ENCODE measurements at regions not wholly inside any gene's neighbourhood (a gene's known extent, or its start where the extent isn't known, plus 50 kb on each side); places are given as distances from the start of the nearest gene placed in this dataset.

DNA sequence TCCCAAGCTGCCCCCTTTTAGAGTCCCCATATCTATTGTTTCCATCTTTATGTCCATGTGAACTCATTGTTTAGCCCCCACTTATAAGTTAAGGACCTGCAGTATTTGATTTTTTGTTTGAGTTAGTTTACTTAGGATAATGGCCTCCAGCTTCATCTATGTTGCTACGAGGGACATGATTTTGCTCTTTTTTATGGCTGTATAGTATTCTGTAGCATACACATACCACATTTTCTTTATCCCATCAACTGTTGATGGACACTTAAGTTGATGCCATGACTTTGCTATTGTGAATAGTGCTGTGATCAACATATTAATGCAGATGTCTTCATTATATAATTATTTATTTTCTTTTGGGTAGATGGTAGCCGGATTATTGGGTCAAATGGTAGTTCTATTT, 576.9 kb downstream of the ANKRD7 start:
- Histone ChIP-seq H3K27ac (ENCODE audit: low read length) (no peak overlapping the region), H3K36me3 (ENCODE audit: control insufficient read depth in 1 of 2, insufficient read depth in 2 of 2, low read length in 2 of 2) (no peaks in the 10 kb centered on the region), H3K9me3 (ENCODE audit: control insufficient read depth in 1 of 2, low read length in 2 of 2) (no peaks in the 10 kb centered on the region)

DNA sequence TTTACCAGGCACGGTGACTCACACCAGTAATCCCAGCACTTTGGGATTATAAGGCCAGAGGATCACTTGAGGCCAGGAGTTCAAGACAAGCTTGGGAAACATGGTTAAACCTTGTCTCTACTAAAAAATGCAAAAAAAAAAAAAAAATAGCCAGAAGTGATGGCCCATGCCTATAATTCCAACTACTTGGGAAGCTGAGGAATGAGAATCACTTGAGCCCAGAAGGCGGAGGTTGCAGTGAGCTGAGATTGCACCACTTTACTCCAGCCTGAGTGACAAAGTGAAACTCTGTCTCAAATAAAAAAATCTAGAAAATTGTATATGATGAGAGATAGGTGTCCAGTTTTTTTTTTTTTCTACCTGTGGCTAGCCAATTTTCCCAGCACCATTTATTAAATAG, 578.2 kb downstream of the ANKRD7 start:
- no peak overlapping the region for H3K27ac ChIP-seq (ENCODE audit: low read length)
- H3K4me3 ChIP-seq (ENCODE audit: low read depth in 1 of 2, low read length in 2 of 2), result no peak overlapping the region
- no peaks in the 10 kb centered on the region for H3K4me1 ChIP-seq (ENCODE audit: control insufficient read depth in 1 of 2, insufficient read depth in 2 of 2, low read length in 2 of 2)
- H3K27me3 ChIP-seq (ENCODE audit: low read depth, low read length), result no peaks in the 10 kb centered on the region
- no peaks in the 10 kb centered on the region for H3K36me3 ChIP-seq (ENCODE audit: control insufficient read depth in 1 of 2, insufficient read depth in 2 of 2, low read length in 2 of 2)
- H3K9me3 ChIP-seq (ENCODE audit: control insufficient read depth in 1 of 2, low read length in 2 of 2), result no peaks in the 10 kb centered on the region

More for the DNA sequence above, 576.9 kb downstream of the ANKRD7 start:
- no peaks in the 10 kb centered on the region for H3K27me3 ChIP-seq (ENCODE audit: low read depth, low read length)
- no peaks in the 10 kb centered on the region for H3K4me1 ChIP-seq (ENCODE audit: control insufficient read depth in 1 of 2, insufficient read depth in 2 of 2, low read length in 2 of 2)
- no peak overlapping the region for H3K4me3 ChIP-seq (ENCODE audit: low read depth in 1 of 2, low read length in 2 of 2)

DNA sequence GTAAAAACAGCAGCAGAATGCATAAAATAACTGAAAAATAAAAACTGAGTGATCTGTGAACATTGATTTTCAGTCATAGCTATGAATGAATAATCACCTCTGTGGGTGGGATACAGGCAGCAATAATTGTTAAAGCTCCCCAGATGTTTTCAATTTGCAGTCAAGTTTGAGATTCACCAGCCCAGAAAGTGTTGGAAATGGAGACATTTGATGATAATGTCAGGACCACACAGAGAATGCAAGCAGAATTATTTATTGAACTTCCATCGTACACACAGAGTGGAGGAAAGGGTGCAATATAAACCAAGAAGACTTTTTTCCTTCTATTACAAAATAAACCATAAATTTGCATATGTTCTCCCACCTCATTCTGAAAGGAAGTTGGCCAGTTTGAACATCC, 601.7 kb downstream of the ANKRD7 start:
- H3K36me3 ChIP-seq (ENCODE audit: control insufficient read depth in 1 of 2, insufficient read depth in 2 of 2, low read length in 2 of 2), result no peaks in the 10 kb centered on the region
- no peak overlapping the region for H3K27ac ChIP-seq (ENCODE audit: low read length)
- H3K4me3 ChIP-seq (ENCODE audit: low read depth in 1 of 2, low read length in 2 of 2), result no peak overlapping the region
- no peaks in the 10 kb centered on the region for H3K9me3 ChIP-seq (ENCODE audit: control insufficient read depth in 1 of 2, low read length in 2 of 2)
- no peaks in the 10 kb centered on the region for H3K4me1 ChIP-seq (ENCODE audit: control insufficient read depth in 1 of 2, insufficient read depth in 2 of 2, low read length in 2 of 2)
- no peaks in the 10 kb centered on the region for H3K27me3 ChIP-seq (ENCODE audit: low read depth, low read length)

DNA sequence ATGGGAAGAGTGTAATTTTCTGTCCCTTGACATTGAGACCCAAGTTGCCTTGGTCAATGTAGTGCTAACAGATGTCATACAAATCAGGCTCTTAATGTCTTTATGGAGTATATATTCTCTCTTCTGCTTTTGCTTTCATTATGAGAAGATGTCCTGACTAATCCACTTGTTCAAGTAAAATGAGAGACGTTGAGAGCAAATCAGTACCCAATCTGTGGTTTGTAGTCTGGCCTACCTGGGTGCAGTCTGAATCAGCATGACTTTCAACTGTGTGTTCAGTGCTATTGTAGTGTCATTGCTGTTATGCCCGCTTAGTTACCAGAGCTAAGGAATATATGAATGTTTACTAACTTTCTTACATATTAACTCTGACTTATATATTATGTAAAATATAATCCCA, 612.4 kb downstream of the ANKRD7 start:
- Histone ChIP-seq H3K9me3 (ENCODE audit: control insufficient read depth in 1 of 2, low read length in 2 of 2) (peaks cover 0 to 7% of the 10 kb centered on the region in 2 donors), H3K27me3 (ENCODE audit: low read depth, low read length) (no peaks in the 10 kb centered on the region), H3K4me3 (ENCODE audit: low read depth in 1 of 2, low read length in 2 of 2) (no peak overlapping the region), H3K27ac (ENCODE audit: low read length) (no peak overlapping the region), H3K36me3 (ENCODE audit: control insufficient read depth in 1 of 2, insufficient read depth in 2 of 2, low read length in 2 of 2) (no peaks in the 10 kb centered on the region), H3K4me1 (ENCODE audit: control insufficient read depth in 1 of 2, insufficient read depth in 2 of 2, low read length in 2 of 2) (no peaks in the 10 kb centered on the region)

DNA sequence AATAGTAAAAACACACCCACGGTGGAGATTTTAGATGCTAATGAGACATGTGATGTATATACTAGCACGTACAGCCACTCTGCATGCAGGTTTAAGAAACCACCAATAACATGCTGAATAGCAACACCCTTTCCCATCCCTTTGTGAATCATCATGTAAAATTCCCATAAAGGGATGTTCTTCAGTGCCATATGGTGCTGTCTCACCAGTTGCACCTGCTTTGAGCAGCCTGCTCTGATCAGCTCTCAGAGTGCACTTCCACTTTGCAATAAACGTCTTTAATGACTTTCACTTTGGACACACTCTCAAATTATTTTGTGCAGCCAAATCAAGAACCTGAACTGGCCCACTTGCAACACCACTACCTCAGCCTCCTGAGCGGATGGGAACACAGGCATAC, 615.0 kb downstream of the ANKRD7 start:
- no peaks in the 10 kb centered on the region for H3K36me3 ChIP-seq (ENCODE audit: control insufficient read depth in 1 of 2, insufficient read depth in 2 of 2, low read length in 2 of 2)
- H3K27me3 ChIP-seq (ENCODE audit: low read depth, low read length), result no peaks in the 10 kb centered on the region
- no peaks in the 10 kb centered on the region for H3K4me1 ChIP-seq (ENCODE audit: control insufficient read depth in 1 of 2, insufficient read depth in 2 of 2, low read length in 2 of 2)
- H3K4me3 ChIP-seq (ENCODE audit: low read depth in 1 of 2, low read length in 2 of 2), result no peak overlapping the region
- H3K9me3 ChIP-seq (ENCODE audit: control insufficient read depth in 1 of 2, low read length in 2 of 2), result no peaks in the 10 kb centered on the region
- H3K27ac ChIP-seq (ENCODE audit: low read length), result no peak overlapping the region

DNA sequence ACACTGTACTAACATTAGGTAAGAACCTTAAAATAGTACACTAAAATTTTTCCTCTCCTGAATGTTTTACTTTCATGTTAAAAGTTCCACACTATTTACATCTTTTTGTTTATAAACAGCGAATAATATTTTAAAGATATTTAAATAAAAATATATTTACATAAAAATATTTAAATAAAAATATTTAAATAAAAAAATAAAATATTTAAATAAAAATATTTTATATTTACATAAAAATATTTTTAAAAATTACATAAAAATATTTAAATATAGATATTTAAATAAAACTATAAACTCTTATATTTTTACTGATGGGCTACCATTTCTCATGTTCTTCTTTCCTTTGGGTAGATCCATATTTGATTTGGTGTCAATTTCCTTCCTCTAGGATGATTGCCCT, 619.0 kb downstream of the ANKRD7 start:
- no peaks in the 10 kb centered on the region for H3K9me3 ChIP-seq (ENCODE audit: control insufficient read depth in 1 of 2, low read length in 2 of 2)
- H3K27ac ChIP-seq (ENCODE audit: low read length), result no peak overlapping the region
- H3K36me3 ChIP-seq (ENCODE audit: control insufficient read depth in 1 of 2, insufficient read depth in 2 of 2, low read length in 2 of 2), result no peaks in the 10 kb centered on the region
- H3K27me3 ChIP-seq (ENCODE audit: low read depth, low read length), result no peaks in the 10 kb centered on the region
- H3K4me1 ChIP-seq (ENCODE audit: control insufficient read depth in 1 of 2, insufficient read depth in 2 of 2, low read length in 2 of 2), result no peaks in the 10 kb centered on the region
- no peak overlapping the region for H3K4me3 ChIP-seq (ENCODE audit: low read depth in 1 of 2, low read length in 2 of 2)

DNA sequence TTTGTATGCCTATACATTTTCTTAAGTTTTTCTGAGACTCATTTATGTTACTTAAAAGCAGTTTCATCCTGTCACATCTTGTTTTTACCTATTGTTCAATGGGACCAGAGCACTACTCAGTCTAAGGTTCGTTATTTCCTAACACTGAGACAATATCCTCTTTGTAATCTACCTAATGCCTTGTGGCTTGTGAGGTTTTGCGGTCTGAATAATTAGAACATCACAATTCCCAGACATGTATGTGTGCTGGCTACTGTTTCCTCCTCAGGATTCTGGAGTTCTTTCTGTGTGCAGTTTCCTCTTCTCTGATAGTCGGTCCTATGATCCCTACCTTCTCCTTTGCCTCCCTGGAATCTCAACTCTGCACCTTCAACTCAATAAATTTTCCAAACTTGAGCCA, 620.2 kb downstream of the ANKRD7 start:
- H3K27me3 ChIP-seq (ENCODE audit: low read depth, low read length), result no peaks in the 10 kb centered on the region
- H3K9me3 ChIP-seq (ENCODE audit: control insufficient read depth in 1 of 2, low read length in 2 of 2), result no peaks in the 10 kb centered on the region
- H3K4me3 ChIP-seq (ENCODE audit: low read depth in 1 of 2, low read length in 2 of 2), result no peak overlapping the region
- H3K27ac ChIP-seq (ENCODE audit: low read length), result no peak overlapping the region
- no peaks in the 10 kb centered on the region for H3K4me1 ChIP-seq (ENCODE audit: control insufficient read depth in 1 of 2, insufficient read depth in 2 of 2, low read length in 2 of 2)
- H3K36me3 ChIP-seq (ENCODE audit: control insufficient read depth in 1 of 2, insufficient read depth in 2 of 2, low read length in 2 of 2), result no peaks in the 10 kb centered on the region

DNA sequence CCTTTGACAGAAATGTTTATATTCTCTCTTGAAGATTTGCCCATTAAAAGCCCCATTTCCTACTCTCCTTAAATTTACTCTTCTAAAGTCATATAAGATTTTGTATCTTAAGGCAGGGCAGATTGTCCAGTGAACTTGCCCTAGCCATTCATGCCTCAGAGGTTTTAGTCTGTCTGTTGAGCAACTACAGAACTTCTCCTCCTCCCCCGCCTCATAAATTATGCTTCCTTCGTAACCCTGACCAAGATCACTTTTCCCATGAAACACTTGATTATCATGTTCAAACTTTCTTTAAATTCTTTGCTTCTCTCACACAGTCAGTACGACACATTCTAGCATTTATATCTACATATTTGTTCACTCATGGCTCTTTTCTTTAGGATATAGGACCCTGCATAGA, 621.3 kb downstream of the ANKRD7 start:
- no peaks in the 10 kb centered on the region for H3K27me3 ChIP-seq (ENCODE audit: low read depth, low read length)
- no peaks in the 10 kb centered on the region for H3K4me1 ChIP-seq (ENCODE audit: control insufficient read depth in 1 of 2, insufficient read depth in 2 of 2, low read length in 2 of 2)
- H3K27ac ChIP-seq (ENCODE audit: low read length), result no peak overlapping the region
- no peaks in the 10 kb centered on the region for H3K36me3 ChIP-seq (ENCODE audit: control insufficient read depth in 1 of 2, insufficient read depth in 2 of 2, low read length in 2 of 2)
- H3K4me3 ChIP-seq (ENCODE audit: low read depth in 1 of 2, low read length in 2 of 2), result no peak overlapping the region
- no peaks in the 10 kb centered on the region for H3K9me3 ChIP-seq (ENCODE audit: control insufficient read depth in 1 of 2, low read length in 2 of 2)

DNA sequence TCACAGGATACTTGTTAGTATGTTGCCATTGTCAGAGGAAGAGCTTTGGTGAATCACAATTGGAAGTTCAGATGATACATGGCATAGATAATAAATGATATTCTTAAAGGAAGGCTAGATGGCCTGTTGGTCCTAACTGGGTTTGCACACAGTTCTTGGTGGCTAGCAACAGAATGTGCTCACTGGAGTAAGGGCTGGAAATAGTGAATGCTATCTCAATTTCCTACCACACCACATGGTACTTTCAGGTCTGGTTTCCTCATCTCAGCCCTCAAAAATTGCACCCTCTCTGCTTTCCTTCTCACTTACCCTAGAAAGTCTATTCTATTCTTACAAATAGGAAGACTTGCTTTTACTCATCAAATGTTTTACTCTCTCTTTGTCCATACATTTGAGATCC, 622.5 kb downstream of the ANKRD7 start:
- H3K4me3 ChIP-seq (ENCODE audit: low read depth in 1 of 2, low read length in 2 of 2), result no peak overlapping the region
- no peaks in the 10 kb centered on the region for H3K4me1 ChIP-seq (ENCODE audit: control insufficient read depth in 1 of 2, insufficient read depth in 2 of 2, low read length in 2 of 2)
- H3K27ac ChIP-seq (ENCODE audit: low read length), result no peak overlapping the region

DNA sequence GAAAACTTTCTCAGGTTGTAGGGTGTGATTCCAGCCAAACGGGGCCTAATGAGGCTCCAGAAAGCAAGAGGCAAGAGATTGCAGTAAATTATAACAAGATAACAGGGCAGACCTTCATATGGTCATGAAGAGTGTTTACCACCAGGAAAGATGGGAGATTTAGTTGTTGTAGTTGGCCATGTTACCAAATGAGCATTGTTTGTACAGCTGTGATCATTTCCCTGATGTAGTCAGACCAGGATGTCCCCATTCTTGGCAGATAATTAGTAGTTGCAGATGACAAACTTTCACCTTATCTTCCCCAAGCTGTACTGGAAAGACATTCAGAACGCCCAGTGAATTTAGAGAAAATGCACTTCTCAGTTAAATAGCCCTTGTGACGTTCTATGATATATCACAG, 630.8 kb downstream of the ANKRD7 start:
- no peaks in the 10 kb centered on the region for H3K9me3 ChIP-seq (ENCODE audit: control insufficient read depth in 1 of 2, low read length in 2 of 2)
- no peak overlapping the region for H3K4me3 ChIP-seq (ENCODE audit: low read depth in 1 of 2, low read length in 2 of 2)
- no peaks in the 10 kb centered on the region for H3K4me1 ChIP-seq (ENCODE audit: control insufficient read depth in 1 of 2, insufficient read depth in 2 of 2, low read length in 2 of 2)
- no peak overlapping the region for H3K27ac ChIP-seq (ENCODE audit: low read length)
- H3K27me3 ChIP-seq (ENCODE audit: low read depth, low read length), result no peaks in the 10 kb centered on the region
- no peaks in the 10 kb centered on the region for H3K36me3 ChIP-seq (ENCODE audit: control insufficient read depth in 1 of 2, insufficient read depth in 2 of 2, low read length in 2 of 2)

More for the DNA sequence above, 622.5 kb downstream of the ANKRD7 start:
- no peaks in the 10 kb centered on the region for H3K36me3 ChIP-seq (ENCODE audit: control insufficient read depth in 1 of 2, insufficient read depth in 2 of 2, low read length in 2 of 2)
- no peaks in the 10 kb centered on the region for H3K9me3 ChIP-seq (ENCODE audit: control insufficient read depth in 1 of 2, low read length in 2 of 2)
- H3K27me3 ChIP-seq (ENCODE audit: low read depth, low read length), result no peaks in the 10 kb centered on the region

DNA sequence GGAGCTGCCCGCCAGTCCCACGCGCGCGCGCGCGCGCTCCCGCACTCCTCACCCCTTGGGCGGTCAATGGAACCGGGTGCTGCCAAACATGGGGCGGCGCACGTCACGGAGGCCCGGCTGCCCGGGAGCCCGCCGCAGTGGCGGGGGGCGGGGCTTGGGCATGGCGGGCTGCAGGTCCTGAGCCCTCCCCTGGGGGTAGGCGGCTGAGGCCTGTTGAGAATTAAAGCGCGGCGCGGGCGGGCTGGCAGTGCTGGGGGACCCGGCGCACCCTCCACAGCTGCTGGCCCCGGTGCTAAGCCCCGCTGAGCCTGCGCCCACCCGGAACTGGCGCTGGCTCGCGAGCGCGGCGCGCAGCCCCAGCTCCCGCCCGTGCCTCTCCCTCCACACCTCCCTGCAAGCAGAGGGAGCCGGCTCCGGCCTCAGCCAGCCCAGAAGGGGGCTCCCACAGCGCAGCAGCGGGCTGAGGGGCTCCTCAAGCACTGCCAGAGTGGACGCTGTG, 634.2 kb downstream of the ANKRD7 start:
- H3K4me3 ChIP-seq (ENCODE audit: low read depth in 1 of 2, low read length in 2 of 2), result no peak overlapping the region
- no peaks in the 10 kb centered on the region for H3K9me3 ChIP-seq (ENCODE audit: control insufficient read depth in 1 of 2, low read length in 2 of 2)
- H3K27me3 ChIP-seq (ENCODE audit: low read depth, low read length), result no peaks in the 10 kb centered on the region
- H3K4me1 ChIP-seq (ENCODE audit: control insufficient read depth in 1 of 2, insufficient read depth in 2 of 2, low read length in 2 of 2), result no peaks in the 10 kb centered on the region
- no peaks in the 10 kb centered on the region for H3K36me3 ChIP-seq (ENCODE audit: control insufficient read depth in 1 of 2, insufficient read depth in 2 of 2, low read length in 2 of 2)
- no peak overlapping the region for H3K27ac ChIP-seq (ENCODE audit: low read length)

DNA sequence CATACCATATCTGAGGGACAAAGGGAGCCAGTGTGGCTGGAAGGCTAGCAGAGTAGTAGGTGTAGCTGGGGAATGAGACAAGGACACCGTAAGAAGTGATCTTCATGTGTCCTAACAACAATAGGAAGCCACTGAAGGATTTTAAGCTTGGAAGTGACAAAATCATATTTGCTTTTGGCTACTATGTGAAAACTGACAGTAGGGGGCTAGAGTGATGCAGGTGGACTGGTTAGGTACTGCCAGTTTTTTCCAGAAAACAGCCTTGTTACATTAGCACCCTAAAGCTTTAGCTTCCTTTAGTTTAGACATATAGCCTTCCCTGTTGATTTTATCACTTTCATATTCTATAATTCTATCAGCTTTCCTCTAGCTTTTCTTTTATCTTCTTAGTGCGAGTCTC, 637.1 kb downstream of the ANKRD7 start:
- Histone ChIP-seq H3K36me3 (ENCODE audit: control insufficient read depth in 1 of 2, insufficient read depth in 2 of 2, low read length in 2 of 2) (no peaks in the 10 kb centered on the region), H3K9me3 (ENCODE audit: control insufficient read depth in 1 of 2, low read length in 2 of 2) (no peaks in the 10 kb centered on the region), H3K4me1 (ENCODE audit: control insufficient read depth in 1 of 2, insufficient read depth in 2 of 2, low read length in 2 of 2) (no peaks in the 10 kb centered on the region), H3K4me3 (ENCODE audit: low read depth in 1 of 2, low read length in 2 of 2) (no peak overlapping the region), H3K27ac (ENCODE audit: low read length) (no peak overlapping the region), H3K27me3 (ENCODE audit: low read depth, low read length) (no peaks in the 10 kb centered on the region)
